GM21786 (cell line): ENCODE measurements at regions not wholly inside any gene's neighbourhood (a gene's known extent, or its start where the extent isn't known, plus 50 kb on each side); places are given as distances from the start of the nearest gene placed in this dataset.

Source experiments
- ATAC-seq: cut with Tn5 transposase; IDR thresholded peaks from one replicate; pipeline ENCODE4 v1.9.1; 2021; ENCODE audit not compliant: unreplicated experiment

DNA sequence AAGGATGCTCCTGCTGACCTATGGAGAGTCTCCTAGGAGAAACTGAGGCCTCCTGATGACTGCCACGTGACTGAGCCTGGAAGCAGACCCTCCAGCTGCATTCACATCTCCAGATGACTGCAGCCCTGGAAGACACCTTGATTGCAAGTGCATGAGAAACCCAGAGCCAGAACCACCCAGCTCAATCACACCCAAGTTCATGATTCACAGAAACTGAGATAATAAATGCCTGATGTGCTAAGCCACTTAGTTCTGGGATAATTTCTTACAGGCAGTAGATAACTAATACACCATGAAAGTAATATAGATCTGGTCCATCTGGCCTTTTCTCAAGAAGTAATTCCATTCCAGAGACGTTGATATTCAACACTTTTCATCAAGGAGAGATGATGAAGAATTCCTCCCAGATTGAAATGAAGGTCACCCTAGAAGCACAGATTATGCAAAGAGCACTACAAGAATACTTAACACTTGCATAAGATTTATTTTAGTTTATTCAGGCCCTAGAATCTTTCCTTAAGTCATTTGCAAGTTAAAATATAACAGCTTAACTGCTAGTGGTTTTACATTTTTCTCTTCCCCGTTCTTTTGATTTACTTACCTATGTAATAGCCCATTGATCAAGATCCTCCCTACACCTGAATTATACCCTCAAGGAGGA is 208.2 kb upstream of the INHBA start:
- ATAC-seq, result no peak

DNA sequence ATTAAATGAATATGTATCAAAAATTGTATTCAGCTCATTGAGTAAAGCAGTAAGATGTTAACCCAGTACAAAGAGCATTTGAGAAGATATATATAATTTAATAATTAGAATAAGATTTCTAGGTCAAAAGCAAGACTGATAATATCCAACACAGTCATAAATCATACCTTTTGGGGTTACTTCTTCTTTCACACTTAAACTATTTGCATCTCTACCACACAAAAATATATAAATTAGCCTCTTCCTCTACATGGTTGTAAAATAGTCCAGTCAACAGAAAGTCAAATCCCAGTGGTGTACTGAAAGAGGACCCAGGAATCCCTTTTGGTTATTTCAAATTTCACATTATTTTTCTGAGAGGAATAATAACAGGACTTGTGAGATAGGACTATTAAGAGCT is 204.6 kb upstream of the INHBA start:
- no peak for ATAC-seq

GRCh38 chr7:41900532-41900931 is 197.6 kb upstream of the INHBA start:
- no peak for ATAC-seq

GRCh38 chr7:41899823-41900433 is 197.0 kb upstream of the INHBA start:
- ATAC-seq, result no peak

- ATAC-seq, result no peak
Observed at GRCh38 chr7:41893656-41894055, 190.8 kb upstream of the INHBA start.

GRCh38 chr7:41892356-41893100 is 189.6 kb upstream of the INHBA start:
- ATAC-seq, result no peak

- no peak for ATAC-seq
Observed at GRCh38 chr7:41891950-41892349, 189.1 kb upstream of the INHBA start.

- ATAC-seq, result no peak
Observed at GRCh38 chr7:41890631-41891274, 187.9 kb upstream of the INHBA start.

DNA sequence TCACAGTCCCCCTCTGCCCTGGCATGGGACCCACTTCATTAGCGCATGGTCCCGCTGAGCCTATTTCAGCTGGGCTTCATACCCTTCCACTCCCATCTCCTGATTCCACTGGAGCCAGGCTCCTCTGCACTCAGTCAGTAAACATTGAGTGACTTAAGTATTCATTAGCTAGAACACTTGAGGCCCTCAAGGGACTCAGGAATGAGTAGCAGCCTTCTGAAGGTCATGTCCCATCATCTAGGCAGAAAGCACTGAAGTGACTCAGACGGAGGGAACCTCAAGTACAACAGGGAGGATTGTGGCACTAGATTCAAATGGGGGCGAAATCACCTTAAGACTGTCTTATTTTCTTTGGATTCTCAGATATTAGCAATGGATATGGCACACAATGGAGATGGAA is 186.6 kb upstream of the INHBA start:
- ATAC-seq, result no peak

DNA sequence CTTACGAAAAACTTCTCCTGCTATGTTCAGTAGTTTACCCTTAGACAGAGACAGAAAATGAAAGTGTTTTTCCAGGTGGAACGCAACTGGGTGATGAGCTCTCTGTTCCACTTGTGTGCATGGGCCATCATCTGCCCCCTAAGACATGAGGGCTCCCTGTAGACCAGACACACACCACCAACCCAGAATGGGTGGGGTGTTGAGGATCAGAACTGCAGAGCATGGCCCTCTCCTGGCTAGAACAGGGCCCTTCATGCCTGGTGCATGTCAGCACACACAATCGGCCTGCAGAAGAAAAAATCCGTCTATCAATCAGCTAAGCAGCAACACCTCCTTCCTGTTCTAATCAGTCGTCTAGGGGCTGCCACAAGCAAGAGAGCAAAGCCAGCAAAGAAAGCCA is 186.2 kb upstream of the INHBA start:
- ATAC-seq, result peak; percentile 58

DNA sequence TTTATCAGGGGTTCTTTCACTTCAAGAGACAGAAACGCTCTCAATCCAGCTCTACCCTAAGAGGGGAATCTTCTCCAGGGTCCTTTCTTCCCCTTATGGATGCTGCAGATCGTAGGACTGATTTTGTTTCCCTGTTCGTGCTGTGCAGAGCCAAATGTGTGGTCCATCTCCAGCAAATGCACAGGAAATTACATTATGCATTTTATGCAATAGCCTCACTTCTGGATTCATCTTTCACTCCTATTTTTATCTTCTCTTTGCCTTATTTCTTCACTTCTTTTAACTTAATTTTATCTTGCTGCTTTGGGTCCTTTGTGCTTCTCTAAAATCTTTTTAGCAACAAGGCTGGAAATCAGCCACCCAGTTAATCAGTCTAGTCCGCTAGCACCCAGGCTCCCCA is 184.5 kb upstream of the INHBA start:
- no peak for ATAC-seq

DNA sequence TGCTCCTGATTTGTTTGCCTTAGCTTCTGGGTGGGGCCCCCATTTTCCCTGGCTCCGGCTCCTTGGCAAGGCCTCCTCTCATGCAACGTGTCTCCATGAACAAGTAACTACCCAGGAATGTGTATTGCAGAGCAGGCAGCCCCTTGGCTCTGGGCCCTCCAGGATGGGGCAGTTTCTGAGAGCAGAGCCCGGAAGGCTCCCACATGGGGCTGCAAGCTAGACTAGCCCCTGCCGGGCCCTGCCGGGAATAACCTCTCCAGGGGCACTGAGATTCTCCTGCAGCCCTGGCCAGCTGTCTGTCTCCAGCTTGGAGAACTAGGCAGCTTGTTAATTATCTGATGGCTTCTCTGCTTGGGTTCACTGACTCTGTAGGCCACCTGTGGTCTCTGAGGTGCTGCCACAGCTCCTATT is 184.0 kb upstream of the INHBA start:
- ATAC-seq, result no peak

DNA sequence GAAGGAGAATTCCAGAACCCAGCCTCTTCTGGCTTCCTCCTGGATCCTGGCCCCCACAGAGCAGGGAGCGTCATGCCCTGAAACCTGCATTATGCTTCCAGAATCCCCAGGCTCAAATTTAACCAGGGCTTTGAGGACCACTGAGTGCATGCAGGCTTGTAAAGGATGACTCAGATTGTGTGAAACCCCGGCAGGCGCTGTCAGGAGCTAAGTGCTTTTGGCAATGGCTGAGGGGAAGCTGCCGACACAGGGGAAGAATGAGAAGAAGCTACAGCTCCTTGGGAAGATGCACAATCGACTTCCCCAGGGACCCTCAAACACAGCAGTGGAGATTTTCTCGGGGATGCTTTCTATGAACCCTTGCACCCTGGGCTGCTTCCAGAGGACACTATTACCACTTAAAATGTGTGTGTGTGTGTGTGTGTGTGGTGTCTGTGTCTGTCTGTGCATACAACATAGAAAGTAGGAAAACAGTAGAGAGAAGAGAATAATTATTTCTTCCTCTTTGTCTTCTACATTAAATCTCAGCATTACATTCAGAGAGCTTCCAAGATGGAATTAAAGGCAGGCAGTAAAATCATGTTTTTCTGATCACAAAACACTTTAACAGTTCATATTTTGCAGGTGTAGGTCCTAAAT is 183.5 kb upstream of the INHBA start:
- ATAC-seq, result no peak

GRCh38 chr7:41885748-41886147 is 182.9 kb upstream of the INHBA start:
- no peak for ATAC-seq

DNA sequence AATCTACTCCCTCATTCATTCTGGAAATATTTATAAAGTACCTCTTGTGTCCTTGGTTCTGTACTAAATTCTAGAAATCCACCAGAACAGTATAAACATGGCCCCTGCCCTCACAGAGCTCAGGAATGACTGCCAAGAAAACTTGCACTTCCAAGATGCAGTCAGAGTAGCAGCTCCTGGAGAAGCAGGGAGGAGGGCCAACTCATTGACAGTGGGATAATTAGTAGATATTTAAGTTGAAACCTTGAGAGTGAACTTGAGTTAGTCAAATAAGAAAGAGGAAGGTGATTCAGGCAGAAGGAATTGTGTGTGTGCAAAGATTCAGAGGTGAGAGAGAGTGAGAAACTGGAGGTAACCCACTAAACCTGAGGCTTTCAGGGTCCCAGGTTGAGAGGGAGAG is 182.2 kb upstream of the INHBA start:
- no peak for ATAC-seq

- ATAC-seq, result peak; percentile 40
Observed at GRCh38 chr7:41882745-41883420, 180.0 kb upstream of the INHBA start.

DNA sequence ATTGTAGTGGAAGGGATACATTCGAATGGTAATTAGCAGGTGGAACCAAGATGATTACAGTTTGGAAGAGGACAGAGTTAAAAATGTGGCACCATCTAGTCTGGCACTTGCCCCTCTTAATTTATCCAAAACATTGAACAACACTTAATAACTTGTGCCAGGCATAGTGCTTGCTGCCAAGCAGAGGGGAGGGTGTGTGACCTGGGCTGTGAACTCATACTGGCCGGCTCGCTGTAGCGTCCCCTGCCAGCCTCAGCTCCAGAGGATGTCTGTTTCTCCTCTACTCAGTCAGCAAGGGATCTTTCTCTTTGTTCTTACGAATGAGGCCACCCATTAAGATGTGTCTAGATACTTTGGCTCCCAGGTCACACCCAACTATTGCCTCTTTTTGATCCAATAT is 179.4 kb upstream of the INHBA start:
- no peak for ATAC-seq

- ATAC-seq, result peak; percentile 91
Observed at GRCh38 chr7:41881331-41882130, 178.6 kb upstream of the INHBA start.

- no peak for ATAC-seq
Observed at GRCh38 chr7:41880107-41880506, 177.2 kb upstream of the INHBA start.

DNA sequence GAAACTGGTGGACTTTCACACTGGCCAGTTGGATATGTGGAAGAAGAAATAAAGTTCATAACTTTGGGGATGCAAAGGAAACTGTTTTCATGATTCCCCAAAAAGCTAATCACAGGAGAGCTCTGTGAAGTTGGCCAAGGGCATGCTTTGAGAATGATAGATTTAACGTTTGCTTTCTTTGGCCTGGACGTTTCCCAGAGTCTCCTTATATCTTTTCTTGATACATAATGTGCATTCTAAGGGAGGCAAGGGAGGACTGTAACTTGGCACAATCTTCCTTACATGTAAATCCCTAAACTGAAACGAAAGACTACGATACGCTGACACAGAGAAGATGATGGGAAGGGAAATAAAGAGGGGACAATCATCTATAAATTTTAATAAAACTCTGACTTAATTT is 176.5 kb upstream of the INHBA start:
- ATAC-seq, result no peak
